22Rv1 (cell line): ENCODE measurements at regions not wholly inside any gene's neighbourhood (a gene's known extent, or its start where the extent isn't known, plus 50 kb on each side); places are given as distances from the start of the nearest gene placed in this dataset.
"Not testable (repeated sequence)": the region's sequence is repeated elsewhere in the genome, so short reads cannot be mapped to it uniquely, and the experiment has no call there.

ENCODE experiments used
- CTCF ChIP-seq: fragments of 450-650 bp; IDR thresholded peaks from 2 replicates; pipeline ENCODE4 v1.5.1; 2017; ENCODE audit warnings: mild to moderate bottlenecking
- ZFX ChIP-seq: fragments of 450-650 bp; IDR thresholded peaks from 2 replicates; pipeline ENCODE4 v1.6.1; 2017; ENCODE audit warnings: antibody characterized with exemption, borderline replicate concordance

GRCh38 chr15:35260274-35260673 lies 175.2 kb upstream of the NANOGP8 start:
- not testable (repeated sequence) for TF ChIP-seq CTCF, ZFX
